SU-DHL-6 (cell line): ENCODE measurements at regions not wholly inside any gene's neighbourhood (a gene's known extent, or its start where the extent isn't known, plus 50 kb on each side); places are given as distances from the start of the nearest gene placed in this dataset.

Source experiments
- EZH2phosphoT487 ChIP-seq: fragments of 200-600 bp; sonication (generic), shearing (Covaris generic); conservative IDR thresholded peaks from 2 replicates; pipeline ENCODE4 v1.6.1; 2018; ENCODE audit warnings: mild to moderate bottlenecking, antibody characterized with exemption, low read length, moderate library complexity, mixed read lengths
- TF ChIP-seq, protein P1 (sequence below): fragments of 200-600 bp; sonication (generic); IDR thresholded peaks from one replicate; pipeline ENCODE4 v1.5.1; 2017; ENCODE audit warnings: antibody characterized with exemption, mild to moderate bottlenecking, low read length, moderate library complexity; ENCODE audit not compliant: insufficient read depth, poor library complexity, severe bottlenecking

DNA sequence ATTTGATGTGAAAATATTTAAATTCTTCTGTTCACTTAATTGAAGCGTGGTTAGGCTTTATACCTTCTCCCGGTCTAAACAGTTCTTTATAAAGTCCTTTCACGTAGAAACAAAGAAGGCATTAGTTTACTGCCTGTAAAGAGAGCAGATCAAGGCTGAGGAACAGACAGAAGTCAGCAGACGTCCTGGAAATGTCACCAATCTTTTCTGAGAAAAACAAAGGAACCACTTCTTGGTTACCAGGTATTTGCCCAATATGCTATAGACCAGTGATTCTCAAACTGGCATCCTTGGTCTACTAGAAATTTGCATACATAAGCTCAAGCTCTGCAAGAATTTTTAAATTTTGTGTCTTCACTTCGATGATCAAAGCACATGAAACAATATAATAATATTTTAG lies 89.2 kb upstream of the STK17B start:
- no peak for TF ChIP-seq EZH2phosphoT487
- TF ChIP-seq, protein P1, sequence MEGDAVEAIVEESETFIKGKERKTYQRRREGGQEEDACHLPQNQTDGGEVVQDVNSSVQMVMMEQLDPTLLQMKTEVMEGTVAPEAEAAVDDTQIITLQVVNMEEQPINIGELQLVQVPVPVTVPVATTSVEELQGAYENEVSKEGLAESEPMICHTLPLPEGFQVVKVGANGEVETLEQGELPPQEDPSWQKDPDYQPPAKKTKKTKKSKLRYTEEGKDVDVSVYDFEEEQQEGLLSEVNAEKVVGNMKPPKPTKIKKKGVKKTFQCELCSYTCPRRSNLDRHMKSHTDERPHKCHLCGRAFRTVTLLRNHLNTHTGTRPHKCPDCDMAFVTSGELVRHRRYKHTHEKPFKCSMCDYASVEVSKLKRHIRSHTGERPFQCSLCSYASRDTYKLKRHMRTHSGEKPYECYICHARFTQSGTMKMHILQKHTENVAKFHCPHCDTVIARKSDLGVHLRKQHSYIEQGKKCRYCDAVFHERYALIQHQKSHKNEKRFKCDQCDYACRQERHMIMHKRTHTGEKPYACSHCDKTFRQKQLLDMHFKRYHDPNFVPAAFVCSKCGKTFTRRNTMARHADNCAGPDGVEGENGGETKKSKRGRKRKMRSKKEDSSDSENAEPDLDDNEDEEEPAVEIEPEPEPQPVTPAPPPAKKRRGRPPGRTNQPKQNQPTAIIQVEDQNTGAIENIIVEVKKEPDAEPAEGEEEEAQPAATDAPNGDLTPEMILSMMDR = no peak
